ELF-1 (cell line): ENCODE measurements at regions not wholly inside any gene's neighbourhood (a gene's known extent, or its start where the extent isn't known, plus 50 kb on each side); places are given as distances from the start of the nearest gene placed in this dataset.
A peak's percentile ranks its signal among the peaks of the same experiment; 100 is the strongest.

Experiments used
- DNase-seq: peaks from one replicate; pipeline ENCODE4 v3.0.0-alpha.2; 2016; ENCODE audit warnings: low read depth, low spot score

DNA sequence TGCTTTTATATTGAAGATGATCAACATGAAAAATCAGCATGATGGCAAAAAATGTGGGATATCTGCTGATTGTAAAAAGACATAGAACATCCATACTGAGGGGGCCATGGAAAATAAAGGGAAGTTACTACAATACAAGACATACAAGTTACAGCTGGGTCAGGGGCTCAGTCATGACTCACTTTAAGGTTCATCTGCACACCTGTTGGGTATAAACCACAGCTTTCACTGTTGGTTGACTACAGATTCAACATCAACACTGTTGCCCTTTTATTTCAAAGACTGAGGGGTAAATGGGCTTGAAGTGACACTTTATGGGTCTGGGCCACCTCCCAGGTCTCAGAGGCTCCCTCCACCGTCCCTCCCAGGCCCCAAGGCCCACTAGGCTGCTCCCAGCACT, 98.1 kb upstream of the IRS2 start:
- no peak for DNase-seq

- no peak for DNase-seq
Observed at GRCh38 chr13:109883181-109884180, 97.1 kb upstream of the IRS2 start.

GRCh38 chr13:109881961-109882558, 95.7 kb upstream of the IRS2 start:
- DNase-seq = no peak

DNA sequence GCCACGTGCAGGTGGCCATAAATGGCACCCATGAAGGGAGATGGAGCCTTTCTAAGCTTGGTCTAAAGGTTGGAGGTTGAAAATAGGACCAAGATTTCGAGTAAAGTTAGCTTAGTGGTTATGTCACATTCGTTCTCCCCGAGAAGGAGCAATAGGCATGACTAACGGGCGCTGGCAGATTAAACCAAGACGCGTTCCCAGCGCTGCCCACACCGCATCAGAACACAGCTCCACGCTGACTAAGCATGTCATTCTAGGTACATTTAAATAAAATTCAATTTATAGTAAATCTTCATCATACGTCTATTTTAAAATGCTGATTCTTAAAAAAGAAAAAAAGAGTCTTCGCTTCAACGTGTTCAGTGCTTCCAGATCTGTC, 95.0 kb upstream of the IRS2 start:
- no peak for DNase-seq

DNA sequence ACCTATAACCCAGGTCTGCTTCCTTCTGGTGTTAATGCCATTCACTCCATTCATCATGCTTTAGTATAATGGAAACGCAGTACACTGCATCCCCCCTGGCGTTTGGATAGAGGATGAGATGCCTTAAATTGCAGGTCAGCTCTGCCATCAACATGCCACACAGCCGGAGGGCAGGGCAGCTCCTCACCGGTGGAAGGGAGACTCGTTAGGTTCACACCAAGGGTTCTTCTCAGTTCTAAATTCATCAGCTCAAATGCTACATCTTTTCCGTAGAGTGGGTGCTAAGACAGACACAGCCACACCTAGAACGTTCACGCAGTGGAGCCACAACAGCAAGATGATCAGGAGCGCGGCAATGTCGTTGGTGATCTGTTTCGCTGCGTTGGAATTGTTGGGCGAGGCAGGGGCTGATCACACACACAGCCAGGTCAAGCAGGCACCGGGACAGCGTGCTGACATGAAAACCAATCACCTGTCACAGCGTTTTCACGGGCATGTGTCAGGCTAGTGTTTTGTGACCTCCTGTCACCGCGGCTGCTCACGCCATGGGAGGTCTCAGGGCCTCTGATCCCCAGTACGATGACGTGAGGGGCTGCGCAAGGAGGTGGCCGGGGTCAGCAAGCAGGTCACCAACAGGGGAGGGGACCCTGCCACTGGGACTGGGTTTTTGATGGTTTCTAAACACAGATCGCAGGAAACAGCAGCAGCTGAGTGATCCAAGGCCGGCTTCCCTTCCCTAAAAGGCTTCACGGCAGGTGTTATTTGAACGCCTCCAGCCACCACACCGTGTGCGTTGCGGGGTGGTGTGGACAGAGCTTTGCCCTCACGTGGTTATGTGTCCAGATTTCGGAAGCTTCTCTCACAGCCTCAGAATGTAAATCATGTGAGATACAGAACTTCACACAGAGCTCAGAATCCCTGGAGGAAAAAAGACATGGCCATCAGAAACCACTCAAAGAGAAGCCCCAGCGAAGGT, 94.3 kb upstream of the IRS2 start:
- no peak for DNase-seq

DNA sequence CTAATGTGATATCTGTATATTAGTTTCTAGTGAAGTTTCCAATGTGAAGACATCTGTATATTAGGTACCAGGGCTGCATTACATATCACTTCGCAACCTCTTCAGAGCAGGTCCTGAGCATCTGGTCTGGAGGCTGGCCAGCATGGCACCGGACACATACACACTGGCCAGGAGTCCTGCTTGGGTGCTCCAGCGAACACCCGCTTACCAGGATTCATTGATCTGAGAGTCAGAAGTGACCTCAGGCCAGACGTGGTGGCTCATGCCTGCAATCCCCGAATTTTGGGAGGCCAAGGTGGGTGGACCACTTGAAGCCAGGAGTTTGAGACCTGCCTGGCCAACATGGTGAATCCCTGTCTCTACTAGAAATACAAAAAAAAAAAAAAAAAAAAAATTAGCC, 93.0 kb upstream of the IRS2 start:
- no peak for DNase-seq

GRCh38 chr13:109877809-109878208, 91.4 kb upstream of the IRS2 start:
- DNase-seq = no peak

DNA sequence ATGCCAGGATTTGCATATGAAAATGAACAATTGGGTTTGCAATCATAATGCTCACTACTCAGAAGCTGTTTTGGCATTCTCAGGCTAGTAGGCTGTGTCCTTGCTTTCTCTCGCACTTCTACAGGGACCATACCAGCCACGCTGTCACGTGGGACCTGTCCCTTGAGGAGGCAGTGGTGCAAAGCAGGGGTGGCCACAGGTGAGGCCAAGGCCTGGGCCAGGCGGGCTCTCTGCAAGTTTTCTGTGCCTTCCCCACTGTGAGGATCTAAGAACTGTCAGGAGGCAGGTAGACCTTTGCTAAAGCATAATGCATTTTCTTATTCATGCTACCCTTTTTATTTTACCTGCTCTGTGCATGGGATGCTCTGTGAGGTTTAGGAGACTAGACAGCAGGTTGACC, 89.4 kb upstream of the IRS2 start:
- DNase-seq = no peak

DNA sequence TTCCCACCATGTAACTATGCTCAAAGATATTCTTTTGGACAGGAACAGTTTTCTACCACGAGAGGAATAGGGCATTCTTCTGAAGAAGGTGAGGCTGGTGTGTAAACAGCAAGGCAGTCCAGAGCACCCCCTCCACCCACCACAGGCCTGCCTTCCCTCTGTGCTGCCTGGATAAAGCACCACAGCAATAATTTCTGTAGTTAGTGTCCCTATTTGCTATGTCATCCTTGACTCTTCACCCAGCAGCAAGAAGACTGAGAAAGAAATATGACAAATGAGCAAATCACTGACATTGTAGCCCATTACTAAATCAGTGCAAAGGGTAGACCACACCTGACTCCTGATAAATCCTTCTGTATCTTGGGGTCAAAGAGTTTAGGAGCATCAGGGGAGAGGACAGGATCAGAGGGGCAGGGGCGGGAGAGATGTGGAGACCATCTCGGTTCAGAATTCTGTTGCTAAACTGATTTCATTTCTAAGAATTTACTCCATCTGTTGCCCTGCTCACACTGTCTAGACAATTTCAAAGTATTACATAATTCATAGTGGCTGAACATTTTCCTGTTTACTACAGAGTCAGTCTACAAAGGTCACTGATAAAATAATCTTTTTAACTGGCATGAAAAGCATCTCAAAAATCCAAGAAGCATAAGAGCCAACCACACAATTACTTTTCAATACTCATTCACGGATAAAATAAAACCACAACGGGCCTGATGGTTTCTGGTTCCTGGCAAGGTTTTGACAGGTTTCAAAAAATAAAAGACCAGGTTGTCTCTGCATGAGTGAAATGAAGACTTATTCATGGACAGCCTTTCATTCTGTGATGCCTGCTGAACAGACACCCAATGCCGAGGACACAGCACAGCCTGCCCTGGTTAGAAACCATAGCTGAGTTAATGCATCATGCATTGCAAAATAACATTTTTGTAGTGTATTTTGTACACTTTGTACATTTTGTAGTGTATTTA, 88.4 kb upstream of the IRS2 start:
- DNase-seq = no peak

DNA sequence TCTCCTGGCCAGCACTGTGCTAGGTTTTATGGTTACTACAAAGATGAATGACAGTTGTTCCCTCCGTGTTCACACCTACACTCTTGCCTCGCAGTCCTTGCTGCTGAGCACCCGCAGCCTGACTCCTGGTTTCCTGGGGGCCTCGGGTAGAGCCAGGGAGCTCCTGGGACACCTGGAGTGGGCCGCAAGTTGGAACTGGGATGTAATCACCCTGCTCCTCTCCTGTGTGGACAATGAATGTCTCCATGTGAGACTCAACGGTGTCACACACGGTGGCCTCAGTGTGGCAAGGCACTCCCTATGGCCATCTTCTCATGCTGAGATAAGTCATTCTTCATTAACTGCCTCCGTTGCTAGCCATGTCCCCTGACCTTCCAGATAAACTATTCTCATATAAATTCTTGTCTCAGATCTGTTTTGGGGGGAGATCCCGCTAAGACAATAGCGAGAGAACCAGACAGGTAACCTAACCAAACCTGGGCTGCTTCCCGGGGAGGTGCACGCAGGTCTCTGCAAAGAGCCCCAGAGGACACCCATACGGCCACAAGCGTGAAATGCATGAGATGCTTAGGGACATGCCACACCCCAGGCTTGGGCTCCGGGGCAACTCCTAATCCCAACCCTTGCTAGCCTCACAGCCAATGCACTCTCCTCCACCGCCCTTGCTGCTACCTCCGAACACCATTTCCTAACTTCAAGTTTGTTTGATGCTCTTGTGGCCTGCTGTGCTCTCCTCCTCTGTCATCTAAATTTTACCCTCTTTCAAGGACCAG, 87.2 kb upstream of the IRS2 start:
- no peak for DNase-seq

GRCh38 chr13:109872864-109873263, 86.5 kb upstream of the IRS2 start:
- no peak for DNase-seq

- DNase-seq = no peak
Observed at GRCh38 chr13:109870696-109871370, 84.5 kb upstream of the IRS2 start.

DNA sequence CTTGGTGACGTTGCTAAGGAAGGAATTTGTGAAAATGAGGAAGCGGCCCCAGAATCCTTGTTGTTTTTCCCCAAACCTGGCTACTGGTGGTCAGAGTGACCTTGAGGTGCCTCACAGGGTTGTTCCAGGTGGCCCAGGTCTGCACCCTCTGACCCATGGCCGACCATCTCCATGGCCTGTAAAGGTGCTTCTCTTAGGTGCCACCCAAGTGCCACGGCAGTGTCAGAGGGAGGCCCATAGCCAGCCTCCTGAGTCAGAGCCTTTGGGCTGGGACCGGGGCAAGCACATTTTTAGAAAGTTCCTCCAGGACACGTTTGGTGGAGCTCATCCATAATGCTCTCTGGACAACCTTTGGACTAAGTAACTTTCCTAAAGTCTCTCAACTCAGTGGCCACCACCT, 83.9 kb upstream of the IRS2 start:
- DNase-seq = no peak

DNA sequence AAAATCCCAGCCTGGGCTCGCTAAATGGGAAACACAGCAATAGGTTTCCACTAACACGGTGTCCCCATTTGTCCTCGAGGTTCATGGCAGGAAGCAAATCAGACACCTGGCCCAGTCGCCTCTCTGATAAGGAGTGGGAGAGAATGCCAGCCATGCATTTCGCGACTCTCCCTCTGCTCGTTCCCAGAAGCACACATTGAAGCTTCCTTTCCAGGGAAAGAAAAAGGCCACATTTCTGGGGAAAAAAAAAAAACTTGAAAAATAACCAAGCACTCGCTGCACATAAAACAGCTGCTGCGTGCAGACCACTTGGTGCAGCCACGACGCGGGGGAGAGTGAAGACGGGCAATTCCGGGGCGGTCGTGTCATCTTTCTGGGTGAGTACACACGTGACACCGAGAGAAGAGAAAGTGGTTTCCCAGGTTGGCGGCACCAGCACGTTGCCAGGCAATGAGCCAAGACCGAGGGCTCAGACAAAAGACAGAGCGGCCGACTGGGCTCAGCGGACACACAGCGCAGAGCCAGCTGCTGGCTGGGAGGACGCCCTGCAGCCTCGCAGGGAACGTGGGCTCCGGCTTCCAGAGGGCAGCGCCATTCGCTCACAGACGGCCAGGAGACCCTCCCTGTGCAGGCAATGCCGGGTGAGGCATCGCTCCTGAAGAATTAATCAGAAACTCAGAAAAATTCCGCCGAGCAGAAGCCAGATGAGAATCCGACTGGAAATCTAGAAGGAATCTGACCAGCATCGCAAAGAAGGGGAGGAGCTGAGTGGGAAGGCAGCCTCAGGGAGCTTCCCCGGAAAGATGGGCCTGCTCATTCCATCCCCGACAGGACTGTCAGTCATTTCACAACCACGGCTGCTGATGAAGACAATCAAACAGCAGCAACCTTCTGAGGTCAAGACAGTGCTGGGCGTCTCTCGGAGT, 83.2 kb upstream of the IRS2 start:
- peak; percentile 61 for DNase-seq

GRCh38 chr13:109868578-109869311, 82.4 kb upstream of the IRS2 start:
- no peak for DNase-seq

GRCh38 chr13:109867766-109868165, 81.4 kb upstream of the IRS2 start:
- no peak for DNase-seq

GRCh38 chr13:109862627-109863026, 76.2 kb upstream of the IRS2 start:
- DNase-seq = no peak

DNA sequence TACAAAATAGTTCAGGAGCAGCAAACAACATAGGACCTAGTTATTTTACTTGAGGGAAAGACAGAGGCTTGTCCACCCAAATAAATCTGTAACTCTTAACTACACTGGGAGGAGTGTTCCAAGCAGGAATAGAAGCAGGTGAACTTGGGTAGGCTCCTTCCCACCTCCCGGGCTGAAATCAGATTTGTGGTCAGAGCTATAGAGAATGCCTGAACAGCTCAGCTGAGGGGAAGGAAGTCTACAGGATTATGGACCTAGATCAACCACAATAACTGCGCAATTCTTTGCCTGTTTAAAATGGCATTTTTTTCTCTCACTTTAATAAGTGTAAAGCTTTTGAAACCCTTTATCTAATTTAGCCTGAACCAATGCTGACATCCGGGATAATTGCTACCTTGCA, 73.5 kb upstream of the IRS2 start:
- no peak for DNase-seq
